SU-DHL-6 (cell line): ENCODE measurements at regions not wholly inside any gene's neighbourhood (a gene's known extent, or its start where the extent isn't known, plus 50 kb on each side); places are given as distances from the start of the nearest gene placed in this dataset.

ENCODE experiments used
- H2AFZ ChIP-seq: fragments of 200-600 bp; sonication (generic); 2 replicates; pipeline ENCODE4 v1.6.1; 2014; ENCODE audit warnings: low read depth, mild to moderate bottlenecking, moderate library complexity, mixed read lengths, antibody characterized with exemption, low read length; ENCODE audit not compliant: severe bottlenecking
- H3F3A ChIP-seq: fragments of 200-600 bp; shearing (Covaris generic); 2 replicates; pipeline ENCODE4 v1.6.0; 2016; ENCODE audit warnings: antibody characterized with exemption, mild to moderate bottlenecking; ENCODE audit not compliant: insufficient read depth
- H3K27ac ChIP-seq: fragments of 200-600 bp; sonication (generic); 2 replicates; pipeline ENCODE4 v1.5.1; 2016; ENCODE audit warnings: low read depth, mild to moderate bottlenecking, low read length, moderate library complexity, mixed read lengths
- H3K27me3 ChIP-seq: fragments of 200-600 bp; sonication (generic), shearing (Covaris generic); 2 replicates; pipeline ENCODE4 v1.6.0; 2014; ENCODE audit warnings: mild to moderate bottlenecking, low read length
- H3K36me3 ChIP-seq: fragments of 200-600 bp; sonication (generic); 2 replicates; pipeline ENCODE4 v1.6.1; 2014; ENCODE audit warnings: mild to moderate bottlenecking, low read length, mixed read lengths
- H3K4me2 ChIP-seq: fragments of 300-600, 200-600 bp; shearing (Covaris generic), sonication (generic); 2 replicates; pipeline ENCODE4 v1.6.0; 2014; ENCODE audit warnings: low read length, low read depth, mild to moderate bottlenecking; ENCODE audit not compliant: poor library complexity, severe bottlenecking
- H3K4me3 ChIP-seq: fragments of 200-600 bp; sonication (generic); 2 replicates; pipeline ENCODE4 v1.5.1; 2014; ENCODE audit warnings: antibody characterized with exemption, low read length, mild to moderate bottlenecking, mixed read lengths; ENCODE audit not compliant: insufficient read depth, poor library complexity, severe bottlenecking
- H3K79me2 ChIP-seq: fragments of 200-600 bp; sonication (generic); 2 replicates; pipeline ENCODE4 v1.6.1; 2014; ENCODE audit warnings: mild to moderate bottlenecking, low read length, moderate library complexity; ENCODE audit not compliant: insufficient read depth
- H3K9ac ChIP-seq: fragments of 200-600 bp; sonication (generic); 2 replicates; pipeline ENCODE4 v1.7.0; 2014; ENCODE audit warnings: mild to moderate bottlenecking, low read length
- H3K9me2 ChIP-seq: fragments of 200-600 bp; sonication (generic); replicated peaks from 2 replicates; pipeline ENCODE4 v1.6.1; 2014; ENCODE audit warnings: low read length; ENCODE audit not compliant: insufficient read depth
- H3K9me3 ChIP-seq: fragments of 200-600 bp; sonication (generic); 2 replicates; pipeline ENCODE4 v1.6.1; 2014; ENCODE audit warnings: low read length, mixed read lengths; ENCODE audit not compliant: insufficient read depth
- H4K20me1 ChIP-seq: fragments of 200-600 bp; sonication (generic); 2 replicates; pipeline ENCODE4 v1.6.1; 2014; ENCODE audit warnings: low read depth, mild to moderate bottlenecking, antibody characterized with exemption, low read length, moderate library complexity, mixed read lengths
- EZH2phosphoT487 ChIP-seq: fragments of 200-600 bp; sonication (generic), shearing (Covaris generic); conservative IDR thresholded peaks from 2 replicates; pipeline ENCODE4 v1.6.1; 2018; ENCODE audit warnings: mild to moderate bottlenecking, antibody characterized with exemption, low read length, moderate library complexity, mixed read lengths
- TF ChIP-seq, protein P1 (sequence below): fragments of 200-600 bp; sonication (generic); IDR thresholded peaks from one replicate; pipeline ENCODE4 v1.5.1; 2017; ENCODE audit warnings: antibody characterized with exemption, mild to moderate bottlenecking, low read length, moderate library complexity; ENCODE audit not compliant: insufficient read depth, poor library complexity, severe bottlenecking

DNA sequence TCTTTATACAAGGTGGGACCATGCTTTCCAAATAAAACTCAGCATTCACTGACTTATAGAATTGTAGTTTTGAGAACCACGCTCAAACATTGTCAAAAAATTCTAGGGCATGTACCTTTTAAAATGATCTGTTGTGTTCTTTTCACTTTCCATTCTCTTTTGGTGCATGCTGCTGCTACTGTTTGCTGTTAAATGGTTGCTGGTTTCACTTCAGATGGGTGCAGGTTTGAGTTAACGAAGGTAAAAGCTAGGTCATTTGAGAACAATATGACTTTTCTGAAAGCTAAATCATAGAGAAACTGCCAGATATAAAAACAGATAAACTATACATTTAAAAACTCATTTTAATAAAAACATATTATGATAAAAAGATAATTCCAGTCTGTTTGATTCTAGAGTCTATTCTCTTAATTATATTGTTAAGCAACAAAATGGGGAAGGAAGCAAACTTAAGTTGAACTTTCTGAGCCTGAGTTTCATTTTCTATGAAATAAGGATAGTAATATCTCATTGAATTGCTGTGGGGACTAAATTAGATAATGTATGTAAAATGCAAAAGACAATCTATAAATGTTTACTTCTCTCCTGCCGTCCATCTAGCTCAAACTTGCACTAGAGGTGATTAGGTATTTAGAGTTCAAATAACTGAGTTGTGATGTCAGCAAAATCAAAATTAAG, 82.4 kb downstream of the OXSM start:
- H3K4me2 ChIP-seq: no peak overlapping the region
- no peaks in the 10 kb centered on the region for H3K27me3 ChIP-seq
- H3K4me3 ChIP-seq: no peak overlapping the region
- H4K20me1 ChIP-seq: no peaks in the 10 kb centered on the region
- no peaks in the 10 kb centered on the region for H3K36me3 ChIP-seq
- no peak overlapping the region for H2AFZ ChIP-seq
- H3F3A ChIP-seq: no peaks in the 10 kb centered on the region
- TF ChIP-seq, protein P1, sequence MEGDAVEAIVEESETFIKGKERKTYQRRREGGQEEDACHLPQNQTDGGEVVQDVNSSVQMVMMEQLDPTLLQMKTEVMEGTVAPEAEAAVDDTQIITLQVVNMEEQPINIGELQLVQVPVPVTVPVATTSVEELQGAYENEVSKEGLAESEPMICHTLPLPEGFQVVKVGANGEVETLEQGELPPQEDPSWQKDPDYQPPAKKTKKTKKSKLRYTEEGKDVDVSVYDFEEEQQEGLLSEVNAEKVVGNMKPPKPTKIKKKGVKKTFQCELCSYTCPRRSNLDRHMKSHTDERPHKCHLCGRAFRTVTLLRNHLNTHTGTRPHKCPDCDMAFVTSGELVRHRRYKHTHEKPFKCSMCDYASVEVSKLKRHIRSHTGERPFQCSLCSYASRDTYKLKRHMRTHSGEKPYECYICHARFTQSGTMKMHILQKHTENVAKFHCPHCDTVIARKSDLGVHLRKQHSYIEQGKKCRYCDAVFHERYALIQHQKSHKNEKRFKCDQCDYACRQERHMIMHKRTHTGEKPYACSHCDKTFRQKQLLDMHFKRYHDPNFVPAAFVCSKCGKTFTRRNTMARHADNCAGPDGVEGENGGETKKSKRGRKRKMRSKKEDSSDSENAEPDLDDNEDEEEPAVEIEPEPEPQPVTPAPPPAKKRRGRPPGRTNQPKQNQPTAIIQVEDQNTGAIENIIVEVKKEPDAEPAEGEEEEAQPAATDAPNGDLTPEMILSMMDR: no peak
- TF ChIP-seq EZH2phosphoT487: no peak
- no peaks in the 10 kb centered on the region for H3K9me3 ChIP-seq
- no peaks in the 10 kb centered on the region for H3K79me2 ChIP-seq
- H3K27ac ChIP-seq: no peak overlapping the region
- H3K9ac ChIP-seq: no peak overlapping the region
- no peaks in the 10 kb centered on the region for H3K9me2 ChIP-seq

DNA sequence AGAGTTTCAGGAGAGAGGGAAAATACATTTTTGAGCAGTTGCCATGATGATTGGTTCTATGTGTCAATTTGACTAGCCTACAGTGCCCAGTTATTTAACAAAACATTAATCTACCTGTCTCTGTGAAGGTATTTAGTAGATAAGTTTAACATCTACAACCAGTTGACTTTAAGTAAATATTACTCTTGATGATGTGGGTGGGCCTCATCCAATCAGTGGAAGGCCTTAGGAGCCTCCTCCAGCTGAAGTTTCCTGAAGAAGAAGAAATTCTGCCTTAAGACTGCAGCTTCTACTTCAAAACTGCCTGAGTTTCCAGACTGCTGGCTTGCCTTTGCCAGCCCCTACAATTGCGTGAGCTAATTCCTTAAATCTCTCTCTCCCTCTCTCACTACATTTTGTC, 93.6 kb downstream of the OXSM start:
- Histone ChIP-seq H3K27ac (no peak overlapping the region), H3K79me2 (no peaks in the 10 kb centered on the region), H3K4me2 (no peak overlapping the region), H3K9me2 (no peaks in the 10 kb centered on the region), H3K4me3 (no peak overlapping the region), H3K9me3 (no peaks in the 10 kb centered on the region), H3F3A (no peaks in the 10 kb centered on the region), H3K27me3 (no peaks in the 10 kb centered on the region), H4K20me1 (no peaks in the 10 kb centered on the region), H3K9ac (no peak overlapping the region), H3K36me3 (no peaks in the 10 kb centered on the region), H2AFZ (no peak overlapping the region)
- TF ChIP-seq EZH2phosphoT487: no peak

DNA sequence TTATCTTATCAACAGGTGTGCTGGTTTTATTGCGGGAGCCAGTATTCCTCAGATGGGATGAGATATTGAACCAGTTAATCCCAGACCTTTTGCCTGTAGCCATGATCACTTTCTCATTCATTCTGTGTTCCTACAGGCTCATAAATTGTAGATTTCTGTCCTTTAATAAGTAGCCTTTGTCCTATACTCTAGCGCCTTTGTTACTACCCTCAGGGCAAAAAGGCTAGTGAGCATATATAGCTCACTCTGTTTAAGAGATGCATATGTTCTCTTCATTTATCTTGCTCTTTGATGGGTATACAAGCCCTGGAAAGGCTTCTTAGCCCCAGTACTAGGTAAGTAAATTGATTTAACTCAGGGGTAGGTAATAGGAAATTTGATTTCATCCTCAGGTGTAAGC, 95.1 kb downstream of the OXSM start:
- H3K4me2 ChIP-seq: no peak overlapping the region
- no peak overlapping the region for H3K27ac ChIP-seq
- H3K9me2 ChIP-seq: no peaks in the 10 kb centered on the region
- H3K36me3 ChIP-seq: no peaks in the 10 kb centered on the region
- H3K9me3 ChIP-seq: no peaks in the 10 kb centered on the region
- no peak overlapping the region for H3K4me3 ChIP-seq
- H3K27me3 ChIP-seq: no peaks in the 10 kb centered on the region
- TF ChIP-seq, protein P1: no peak
- TF ChIP-seq EZH2phosphoT487: no peak
- H3K9ac ChIP-seq: no peak overlapping the region
- H2AFZ ChIP-seq: no peak overlapping the region
- no peaks in the 10 kb centered on the region for H3F3A ChIP-seq
- H3K79me2 ChIP-seq: no peaks in the 10 kb centered on the region
- no peaks in the 10 kb centered on the region for H4K20me1 ChIP-seq

DNA sequence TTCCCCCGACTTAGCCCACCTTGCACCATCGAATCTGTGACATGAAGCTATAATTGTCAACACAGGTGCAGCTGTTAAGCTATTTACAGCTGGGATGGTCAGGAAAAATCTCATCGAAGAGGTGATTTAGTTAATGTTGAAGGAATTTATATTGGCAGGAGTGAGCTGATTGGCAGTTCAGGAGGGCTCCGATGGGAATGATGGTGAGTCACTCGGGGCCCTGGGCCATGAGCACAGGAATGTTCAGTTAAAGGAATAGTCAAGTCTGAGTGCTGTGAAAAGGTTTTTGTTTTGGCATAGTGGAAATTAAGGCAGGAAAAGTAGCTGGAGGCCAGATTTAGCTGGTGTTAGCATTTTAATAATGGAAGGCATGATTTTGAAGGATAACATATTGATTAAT, 95.7 kb downstream of the OXSM start:
- no peak overlapping the region for H2AFZ ChIP-seq
- no peaks in the 10 kb centered on the region for H3K27me3 ChIP-seq
- TF ChIP-seq, protein P1: no peak
- no peak for TF ChIP-seq EZH2phosphoT487
- H4K20me1 ChIP-seq: no peaks in the 10 kb centered on the region
- H3K4me2 ChIP-seq: no peak overlapping the region
- H3K36me3 ChIP-seq: no peaks in the 10 kb centered on the region
- no peak overlapping the region for H3K27ac ChIP-seq
- no peaks in the 10 kb centered on the region for H3K79me2 ChIP-seq
- H3K9ac ChIP-seq: no peak overlapping the region
- no peaks in the 10 kb centered on the region for H3K9me2 ChIP-seq
- H3K4me3 ChIP-seq: no peak overlapping the region
- no peaks in the 10 kb centered on the region for H3F3A ChIP-seq
- no peaks in the 10 kb centered on the region for H3K9me3 ChIP-seq
